ENCODE measurements at regions not wholly inside any gene's neighbourhood (a gene's known extent, or its start where the extent isn't known, plus 50 kb on each side); places are given as distances from the start of the nearest gene placed in this dataset.

DNA sequence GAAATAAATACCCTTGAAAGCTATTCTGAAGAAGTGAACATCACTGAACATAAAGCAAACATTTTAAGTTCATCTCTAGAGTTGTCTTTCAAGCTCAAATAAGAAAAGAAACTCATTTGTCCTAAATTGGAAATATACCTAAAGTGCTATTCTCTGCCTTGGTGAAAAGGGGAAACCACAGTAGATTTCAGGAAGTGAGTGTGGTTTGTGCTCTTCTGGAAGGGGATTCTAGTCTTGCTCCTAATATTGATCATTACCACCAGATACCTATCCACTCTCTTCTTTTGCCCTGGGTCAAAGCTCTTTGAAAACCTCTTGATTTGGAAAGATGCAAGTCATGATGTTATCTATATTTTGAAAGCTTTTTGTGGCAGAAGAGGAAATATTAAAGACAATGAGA lies 798.1 kb downstream of the ADGRL2 start:
- no peak for TF ChIP-seq EZH2 (IDR thresholded peaks at IDR 0.05; ENCODE audit: borderline replicate concordance, low read depth, low read length, poor library complexity, severe bottlenecking)
- TF ChIP-seq, protein P1, sequence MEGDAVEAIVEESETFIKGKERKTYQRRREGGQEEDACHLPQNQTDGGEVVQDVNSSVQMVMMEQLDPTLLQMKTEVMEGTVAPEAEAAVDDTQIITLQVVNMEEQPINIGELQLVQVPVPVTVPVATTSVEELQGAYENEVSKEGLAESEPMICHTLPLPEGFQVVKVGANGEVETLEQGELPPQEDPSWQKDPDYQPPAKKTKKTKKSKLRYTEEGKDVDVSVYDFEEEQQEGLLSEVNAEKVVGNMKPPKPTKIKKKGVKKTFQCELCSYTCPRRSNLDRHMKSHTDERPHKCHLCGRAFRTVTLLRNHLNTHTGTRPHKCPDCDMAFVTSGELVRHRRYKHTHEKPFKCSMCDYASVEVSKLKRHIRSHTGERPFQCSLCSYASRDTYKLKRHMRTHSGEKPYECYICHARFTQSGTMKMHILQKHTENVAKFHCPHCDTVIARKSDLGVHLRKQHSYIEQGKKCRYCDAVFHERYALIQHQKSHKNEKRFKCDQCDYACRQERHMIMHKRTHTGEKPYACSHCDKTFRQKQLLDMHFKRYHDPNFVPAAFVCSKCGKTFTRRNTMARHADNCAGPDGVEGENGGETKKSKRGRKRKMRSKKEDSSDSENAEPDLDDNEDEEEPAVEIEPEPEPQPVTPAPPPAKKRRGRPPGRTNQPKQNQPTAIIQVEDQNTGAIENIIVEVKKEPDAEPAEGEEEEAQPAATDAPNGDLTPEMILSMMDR (conservative IDR thresholded peaks at IDR 0.05; ENCODE audit: low read depth, low read length): no peak

Data from A673 (cell line).